PC-3 (cell line): ENCODE measurements at regions not wholly inside any gene's neighbourhood (a gene's known extent, or its start where the extent isn't known, plus 50 kb on each side); places are given as distances from the start of the nearest gene placed in this dataset.

Source experiments
- ATAC-seq: fragments of 200-7000 bp; cut with Tn5 transposase; 2 replicates; pipeline ENCODE4 v1.9.1; 2020; ENCODE audit warnings: mild to moderate bottlenecking, moderate library complexity
- BruUV-seq: library from RNA; stranded (reverse); fragments of 400-500 nt; replicated peaks from 2 replicates; lab custom pipeline; 2021; lab: Mats Ljungman, UMichigan
- CTCF ChIA-PET: fragments of 300-600 bp; sonication (Branson Sonifier 250); formaldehyde crosslinking; loops from one replicate; lab custom pipeline; 2022; ENCODE audit warnings: antibody characterized with exemption; lab: Charles Lee
- POLR2A ChIA-PET: fragments of 300-600 bp; sonication (Branson Sonifier 250); formaldehyde crosslinking; loops from one replicate; lab custom pipeline; 2022; ENCODE audit warnings: antibody characterized with exemption; ENCODE audit not compliant: unreplicated experiment; lab: Charles Lee
- DNase-seq: peaks from one replicate; pipeline ENCODE4 v3.0.0-alpha.2; 2015
- H2AFZ ChIP-seq: fragments of 300-600 bp; sonication (generic); 2 replicates; pipeline ENCODE4 v1.6.0; 2016; ENCODE audit warnings: antibody characterized with exemption, low read length
- H3F3A ChIP-seq: fragments of 300-600 bp; sonication (generic); one replicate; pipeline ENCODE4 v1.6.0; 2017; ENCODE audit warnings: antibody characterized with exemption, low read length, control low read depth, mild to moderate bottlenecking; ENCODE audit not compliant: unreplicated experiment
- H3K27ac ChIP-seq: fragments of 300-600 bp; sonication (generic); 2 replicates; pipeline ENCODE4 v1.5.1; 2016; ENCODE audit warnings: mild to moderate bottlenecking, low read length
- H3K27me3 ChIP-seq: fragments of 300-600 bp; sonication (generic); 2 replicates; pipeline ENCODE4 v1.6.1; 2016; ENCODE audit warnings: low read length, mixed read lengths
- H3K36me3 ChIP-seq: fragments of 300-600 bp; sonication (generic); 2 replicates; pipeline ENCODE4 v1.6.1; 2016; ENCODE audit warnings: low read depth, mixed run types, low read length, mixed read lengths
- H3K4me1 ChIP-seq: fragments of 300-600 bp; sonication (generic); 2 replicates; pipeline ENCODE4 v1.5.1; 2016; ENCODE audit warnings: low read length; ENCODE audit not compliant: insufficient read depth
- H3K4me2 ChIP-seq: fragments of 300-600 bp; sonication (generic); 2 replicates; pipeline ENCODE4 v1.6.0; 2016; ENCODE audit warnings: low read length
- H3K4me3 ChIP-seq: fragments of 300-600 bp; sonication (generic); 2 replicates; pipeline ENCODE4 v1.5.1; 2016; ENCODE audit warnings: mild to moderate bottlenecking, low read length, mixed read lengths
- H3K79me2 ChIP-seq: fragments of 300-600 bp; sonication (generic); 2 replicates; pipeline ENCODE4 v1.6.1; 2017; ENCODE audit warnings: low read length, mixed read lengths
- H3K9ac ChIP-seq: fragments of 300-600 bp; sonication (generic); 2 replicates; pipeline ENCODE4 v1.6.0; 2016; ENCODE audit warnings: mild to moderate bottlenecking, low read length
- H3K9me2 ChIP-seq: fragments of 300-600 bp; sonication (generic); replicated peaks from 2 replicates; pipeline ENCODE4 v1.6.1; 2016; ENCODE audit warnings: mixed run types, low read length, mixed read lengths
- H3K9me3 ChIP-seq: fragments of 300-600 bp; sonication (generic); 2 replicates; pipeline ENCODE4 v1.6.1; 2016; ENCODE audit warnings: low read length, mixed read lengths
- H4K20me1 ChIP-seq: fragments of 300-600 bp; sonication (generic); 2 replicates; pipeline ENCODE4 v1.6.1; 2016; ENCODE audit warnings: low read length, mixed read lengths
- EZH2 ChIP-seq: fragments of 300-600 bp; sonication (generic); IDR thresholded peaks from one replicate; pipeline ENCODE4 v1.6.1; 2017; ENCODE audit warnings: antibody characterized with exemption, mild to moderate bottlenecking, low read length; ENCODE audit not compliant: unreplicated experiment
- EZH2phosphoT487 ChIP-seq: fragments of 300-600 bp; sonication (generic); IDR thresholded peaks from 2 replicates; pipeline ENCODE4 v1.6.1; 2018; ENCODE audit warnings: mild to moderate bottlenecking, antibody characterized with exemption, low read length, borderline replicate concordance
- intact Hi-C: fragments of 100-400 bp; cut with micrococcal nuclease; formaldehyde crosslinking; loops from 2 replicates; pipeline ENCODE4 v1.9.0; 2023
- TF ChIP-seq, protein P1 (sequence below): fragments of 300-600 bp; sonication (generic); conservative IDR thresholded peaks from 2 replicates; pipeline ENCODE4 v1.5.1; 2017; ENCODE audit warnings: antibody characterized with exemption, low read depth, mild to moderate bottlenecking, low read length

DNA sequence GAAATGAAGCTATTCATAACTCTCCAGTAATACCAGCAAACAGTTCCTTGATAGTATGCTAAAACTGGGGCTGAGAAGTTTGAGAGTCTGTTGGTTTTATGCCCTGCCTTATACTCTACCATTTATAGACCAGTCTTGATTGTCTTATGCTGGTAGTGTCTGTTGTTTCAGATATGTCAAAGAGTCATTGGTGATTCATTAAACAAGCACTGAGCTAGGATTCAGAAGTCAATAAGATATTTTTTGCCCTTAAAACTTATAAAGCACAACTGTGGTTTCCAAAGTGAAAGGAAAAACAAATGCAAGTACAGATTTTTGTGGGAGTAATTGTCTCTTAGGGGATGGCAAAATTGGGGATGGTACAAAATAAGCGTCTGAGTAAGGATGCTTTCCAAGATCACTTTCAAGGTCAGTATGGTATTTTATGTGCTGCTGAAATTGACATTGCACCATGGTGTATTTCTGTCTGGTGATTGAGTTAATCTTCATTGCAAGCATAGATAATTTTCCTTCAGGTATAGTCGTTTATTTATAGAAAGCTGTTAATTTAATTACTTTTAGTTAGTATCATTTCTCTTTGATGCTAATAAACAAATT, 289.5 kb upstream of the E2F7 start:
- ChIA-PET CTCF (no interaction called here), POLR2A (no interaction called here)
- BruUV-seq = no TSS peak
- no peak overlapping the region for H3K4me3 ChIP-seq
- no peaks in the 10 kb centered on the region for H4K20me1 ChIP-seq
- H3K79me2 ChIP-seq = no peaks in the 10 kb centered on the region
- no peaks in the 10 kb centered on the region for H3F3A ChIP-seq
- no peak for TF ChIP-seq EZH2phosphoT487
- TF ChIP-seq, protein P1, sequence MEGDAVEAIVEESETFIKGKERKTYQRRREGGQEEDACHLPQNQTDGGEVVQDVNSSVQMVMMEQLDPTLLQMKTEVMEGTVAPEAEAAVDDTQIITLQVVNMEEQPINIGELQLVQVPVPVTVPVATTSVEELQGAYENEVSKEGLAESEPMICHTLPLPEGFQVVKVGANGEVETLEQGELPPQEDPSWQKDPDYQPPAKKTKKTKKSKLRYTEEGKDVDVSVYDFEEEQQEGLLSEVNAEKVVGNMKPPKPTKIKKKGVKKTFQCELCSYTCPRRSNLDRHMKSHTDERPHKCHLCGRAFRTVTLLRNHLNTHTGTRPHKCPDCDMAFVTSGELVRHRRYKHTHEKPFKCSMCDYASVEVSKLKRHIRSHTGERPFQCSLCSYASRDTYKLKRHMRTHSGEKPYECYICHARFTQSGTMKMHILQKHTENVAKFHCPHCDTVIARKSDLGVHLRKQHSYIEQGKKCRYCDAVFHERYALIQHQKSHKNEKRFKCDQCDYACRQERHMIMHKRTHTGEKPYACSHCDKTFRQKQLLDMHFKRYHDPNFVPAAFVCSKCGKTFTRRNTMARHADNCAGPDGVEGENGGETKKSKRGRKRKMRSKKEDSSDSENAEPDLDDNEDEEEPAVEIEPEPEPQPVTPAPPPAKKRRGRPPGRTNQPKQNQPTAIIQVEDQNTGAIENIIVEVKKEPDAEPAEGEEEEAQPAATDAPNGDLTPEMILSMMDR = no peak
- no peak for TF ChIP-seq EZH2
- no peak overlapping the region for H2AFZ ChIP-seq
- peaks cover 7% of the 10 kb centered on the region; the same call in 1 of the 2 replicates for H3K4me1 ChIP-seq
- H3K36me3 ChIP-seq = no peaks in the 10 kb centered on the region
- no peaks in the 10 kb centered on the region for H3K9me3 ChIP-seq
- ATAC-seq = peak; percentile 64
- no peak overlapping the region for H3K4me2 ChIP-seq
- peak; percentile 20 for DNase-seq
- H3K9me2 ChIP-seq = 0 out of 2 replicates have a peak, but pooled peaks cover 4% of the 10 kb centered on the region
- intact Hi-C loops = no loop called here
- H3K27ac ChIP-seq = no peak overlapping the region
- H3K27me3 ChIP-seq = no peaks in the 10 kb centered on the region
- no peak overlapping the region for H3K9ac ChIP-seq

DNA sequence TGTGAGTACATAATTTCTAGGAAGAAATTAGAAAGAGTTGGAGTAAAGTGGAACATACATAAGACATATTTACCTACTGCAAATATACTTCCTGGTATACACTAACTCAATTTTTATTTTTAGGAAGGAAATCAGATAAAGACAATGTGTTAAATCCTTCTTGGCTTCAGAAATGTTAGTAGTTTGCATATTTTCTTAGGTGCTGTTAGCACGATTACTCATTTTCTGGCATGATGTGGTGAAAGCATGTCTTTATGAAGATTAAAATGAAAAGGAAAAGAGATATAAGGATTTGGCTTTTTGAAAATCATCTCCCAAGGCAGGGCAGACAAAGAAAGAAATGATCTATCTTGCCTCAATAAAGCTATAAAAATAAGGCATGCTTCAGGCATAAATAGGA, 287.6 kb upstream of the E2F7 start:
- ChIA-PET POLR2A (no interaction called here), CTCF (no interaction called here)
- intact Hi-C loops = no loop called here
- Histone ChIP-seq H4K20me1 (no peaks in the 10 kb centered on the region), H3K9ac (no peak overlapping the region), H3K27ac (no peak overlapping the region), H3K79me2 (no peaks in the 10 kb centered on the region), H3F3A (no peaks in the 10 kb centered on the region), H3K4me2 (no peak overlapping the region), H3K9me2 (no peaks in the 10 kb centered on the region), H3K36me3 (no peaks in the 10 kb centered on the region), H2AFZ (no peak overlapping the region), H3K27me3 (no peaks in the 10 kb centered on the region), H3K4me1 (peaks cover 7% of the 10 kb centered on the region; the same call in 1 of the 2 replicates), H3K9me3 (no peaks in the 10 kb centered on the region), H3K4me3 (no peak overlapping the region)
- TF ChIP-seq, protein P1 = no peak
- TF ChIP-seq EZH2phosphoT487 = no peak
- no peak for TF ChIP-seq EZH2
- ATAC-seq (no peak), DNase-seq (no peak)
- BruUV-seq = no TSS peak

DNA sequence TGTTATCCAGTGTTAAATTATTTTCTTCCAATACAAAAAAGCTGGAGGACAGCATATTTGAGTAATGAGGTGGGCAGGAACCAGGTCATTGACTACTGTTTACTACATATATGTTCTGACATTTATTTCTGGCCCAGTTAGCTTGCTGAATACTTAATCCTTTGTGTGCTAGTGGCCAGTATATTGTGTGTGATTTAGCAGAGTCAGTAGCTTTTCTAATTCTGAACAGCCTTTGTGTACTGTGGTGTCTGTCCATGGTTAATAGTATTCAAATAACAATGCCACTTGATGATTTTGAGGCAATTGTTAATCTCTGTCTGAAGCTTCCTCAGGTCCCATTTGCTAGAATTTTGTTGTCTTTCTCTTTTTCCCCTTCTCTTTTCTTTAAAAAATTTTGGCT, 286.5 kb upstream of the E2F7 start:
- H2AFZ ChIP-seq = no peak overlapping the region
- no peaks in the 10 kb centered on the region for H3K27me3 ChIP-seq
- H4K20me1 ChIP-seq = no peaks in the 10 kb centered on the region
- no peak overlapping the region for H3K4me3 ChIP-seq
- CTCF ChIA-PET = no interaction called here
- TF ChIP-seq EZH2phosphoT487 = no peak
- TF ChIP-seq, protein P1 = no peak
- TF ChIP-seq EZH2 = no peak
- intact Hi-C loops = no loop called here
- no peaks in the 10 kb centered on the region for H3K79me2 ChIP-seq
- peaks cover 7% of the 10 kb centered on the region; the same call in 1 of the 2 replicates for H3K4me1 ChIP-seq
- no peaks in the 10 kb centered on the region for H3F3A ChIP-seq
- DNase-seq = no peak
- no peaks in the 10 kb centered on the region for H3K9me2 ChIP-seq
- BruUV-seq = no TSS peak
- H3K36me3 ChIP-seq = no peaks in the 10 kb centered on the region
- no peak for ATAC-seq
- H3K4me2 ChIP-seq = no peak overlapping the region
- POLR2A ChIA-PET = no interaction called here
- H3K27ac ChIP-seq = no peak overlapping the region
- H3K9ac ChIP-seq = no peak overlapping the region
- no peaks in the 10 kb centered on the region for H3K9me3 ChIP-seq
